HEK293 (cell line): ENCODE measurements at regions not wholly inside any gene's neighbourhood (a gene's known extent, or its start where the extent isn't known, plus 50 kb on each side); places are given as distances from the start of the nearest gene placed in this dataset.

Experiments
- KLF9 ChIP-seq: fragments of 450-650 bp; formaldehyde crosslinking; IDR thresholded peaks from 2 replicates; pipeline ENCODE4 v1.5.1; 2016; ENCODE audit warnings: missing biosample characterization, missing genetic modification characterization, low read depth
- SP2 ChIP-seq: fragments of 450-650 bp; formaldehyde crosslinking; IDR thresholded peaks from 2 replicates; pipeline ENCODE4 v1.5.1; 2016; ENCODE audit warnings: missing biosample characterization, missing genetic modification characterization
- TCF7L2 ChIP-seq: IDR thresholded peaks from 2 replicates; pipeline ENCODE4 v1.6.1; 2011; ENCODE audit warnings: low read depth, mild to moderate bottlenecking, inconsistent platforms, low read length, moderate library complexity, borderline replicate concordance
- ZBTB21 ChIP-seq: fragments of 450-650 bp; formaldehyde crosslinking; IDR thresholded peaks from 2 replicates; pipeline ENCODE4 v1.5.1; 2017; ENCODE audit warnings: missing biosample characterization, missing genetic modification characterization
- ZBTB7A ChIP-seq: fragments of 450-650 bp; formaldehyde crosslinking; IDR thresholded peaks from 2 replicates; pipeline ENCODE4 v1.5.1; 2016; ENCODE audit warnings: low read depth, missing biosample characterization, missing genetic modification characterization
- ZNF248 ChIP-seq: fragments of 450-650 bp; formaldehyde crosslinking; IDR thresholded peaks from 2 replicates; pipeline ENCODE4 v1.5.1; 2017; ENCODE audit warnings: missing biosample characterization, missing genetic modification characterization
- ZNF324 ChIP-seq: fragments of 450-650 bp; formaldehyde crosslinking; IDR thresholded peaks from 2 replicates; pipeline ENCODE4 v1.5.1; 2016; ENCODE audit warnings: missing biosample characterization, missing genetic modification characterization
- ZNF548 ChIP-seq: fragments of 450-650 bp; formaldehyde crosslinking; IDR thresholded peaks from 2 replicates; pipeline ENCODE4 v1.5.1; 2016; ENCODE audit warnings: missing biosample characterization, missing genetic modification characterization
- ZNF830 ChIP-seq: fragments of 450-650 bp; IDR thresholded peaks from 2 replicates; pipeline ENCODE4 v1.5.0; 2018; ENCODE audit warnings: missing biosample characterization, missing genetic modification characterization, low read depth, mild to moderate bottlenecking, moderate library complexity
- TF ChIP-seq, protein P1 (sequence below): fragments of 450-650 bp; IDR thresholded peaks from 2 replicates; pipeline ENCODE4 v1.5.1; 2018; ENCODE audit warnings: missing biosample characterization, mild to moderate bottlenecking, missing genetic modification characterization
- TF ChIP-seq, protein P2 (sequence below): fragments of 450-650 bp; formaldehyde crosslinking; IDR thresholded peaks from 2 replicates; pipeline ENCODE4 v1.5.1; 2016; ENCODE audit warnings: missing biosample characterization, missing genetic modification characterization, borderline replicate concordance

DNA sequence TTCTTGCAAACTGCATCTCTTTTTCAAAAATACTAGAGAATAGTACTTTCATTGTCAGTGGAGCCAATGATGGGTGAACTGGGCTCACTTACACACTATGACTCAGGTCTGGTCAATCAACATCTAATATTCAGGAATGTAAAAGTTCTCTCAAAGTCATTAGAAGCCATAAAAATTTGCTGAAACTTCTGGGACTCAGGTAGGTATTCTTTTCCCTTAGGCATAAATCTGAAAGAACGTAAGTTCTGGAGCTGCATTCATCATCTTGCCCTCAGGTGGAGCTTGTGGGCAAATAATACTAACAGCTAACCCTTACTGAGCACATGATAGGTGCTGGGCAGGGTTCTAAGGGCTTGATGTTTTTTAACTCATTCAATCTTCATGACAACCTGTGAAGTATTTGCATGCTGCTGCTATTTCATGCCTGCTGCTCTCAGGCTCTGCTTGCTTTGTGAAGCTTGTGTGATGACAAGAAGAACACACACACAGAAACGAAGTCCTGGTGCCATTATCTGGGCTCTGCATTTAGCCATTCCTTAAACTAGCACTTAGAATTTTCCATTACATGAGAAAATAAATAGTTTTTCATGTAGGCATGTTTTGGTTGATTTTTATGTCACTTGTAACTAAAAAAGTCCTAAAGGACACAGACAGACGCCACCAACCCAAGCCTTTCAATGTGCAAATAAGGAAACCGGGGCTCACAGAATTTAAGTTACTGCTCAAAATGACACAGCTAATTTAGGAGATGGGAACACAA is 394.2 kb upstream of the LYPLAL1 start:
- TF ChIP-seq ZNF548 (tag by site-specific recombination) (no peak), TCF7L2 (no peak), ZBTB21 (tag by site-specific recombination) (no peak), KLF9 (no peak), ZNF324 (tag by site-specific recombination) (no peak), SP2 (no peak), ZNF830 (tag by site-specific recombination) (no peak), ZBTB7A (tag by site-specific recombination) (no peak), ZNF248 (tag by site-specific recombination) (no peak)
- TF ChIP-seq, protein P1, sequence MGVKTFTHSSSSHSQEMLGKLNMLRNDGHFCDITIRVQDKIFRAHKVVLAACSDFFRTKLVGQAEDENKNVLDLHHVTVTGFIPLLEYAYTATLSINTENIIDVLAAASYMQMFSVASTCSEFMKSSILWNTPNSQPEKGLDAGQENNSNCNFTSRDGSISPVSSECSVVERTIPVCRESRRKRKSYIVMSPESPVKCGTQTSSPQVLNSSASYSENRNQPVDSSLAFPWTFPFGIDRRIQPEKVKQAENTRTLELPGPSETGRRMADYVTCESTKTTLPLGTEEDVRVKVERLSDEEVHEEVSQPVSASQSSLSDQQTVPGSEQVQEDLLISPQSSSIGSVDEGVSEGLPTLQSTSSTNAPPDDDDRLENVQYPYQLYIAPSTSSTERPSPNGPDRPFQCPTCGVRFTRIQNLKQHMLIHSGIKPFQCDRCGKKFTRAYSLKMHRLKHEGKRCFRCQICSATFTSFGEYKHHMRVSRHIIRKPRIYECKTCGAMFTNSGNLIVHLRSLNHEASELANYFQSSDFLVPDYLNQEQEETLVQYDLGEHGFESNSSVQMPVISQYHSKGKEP (tag by site-specific recombination), result no peak
- TF ChIP-seq, protein P2, sequence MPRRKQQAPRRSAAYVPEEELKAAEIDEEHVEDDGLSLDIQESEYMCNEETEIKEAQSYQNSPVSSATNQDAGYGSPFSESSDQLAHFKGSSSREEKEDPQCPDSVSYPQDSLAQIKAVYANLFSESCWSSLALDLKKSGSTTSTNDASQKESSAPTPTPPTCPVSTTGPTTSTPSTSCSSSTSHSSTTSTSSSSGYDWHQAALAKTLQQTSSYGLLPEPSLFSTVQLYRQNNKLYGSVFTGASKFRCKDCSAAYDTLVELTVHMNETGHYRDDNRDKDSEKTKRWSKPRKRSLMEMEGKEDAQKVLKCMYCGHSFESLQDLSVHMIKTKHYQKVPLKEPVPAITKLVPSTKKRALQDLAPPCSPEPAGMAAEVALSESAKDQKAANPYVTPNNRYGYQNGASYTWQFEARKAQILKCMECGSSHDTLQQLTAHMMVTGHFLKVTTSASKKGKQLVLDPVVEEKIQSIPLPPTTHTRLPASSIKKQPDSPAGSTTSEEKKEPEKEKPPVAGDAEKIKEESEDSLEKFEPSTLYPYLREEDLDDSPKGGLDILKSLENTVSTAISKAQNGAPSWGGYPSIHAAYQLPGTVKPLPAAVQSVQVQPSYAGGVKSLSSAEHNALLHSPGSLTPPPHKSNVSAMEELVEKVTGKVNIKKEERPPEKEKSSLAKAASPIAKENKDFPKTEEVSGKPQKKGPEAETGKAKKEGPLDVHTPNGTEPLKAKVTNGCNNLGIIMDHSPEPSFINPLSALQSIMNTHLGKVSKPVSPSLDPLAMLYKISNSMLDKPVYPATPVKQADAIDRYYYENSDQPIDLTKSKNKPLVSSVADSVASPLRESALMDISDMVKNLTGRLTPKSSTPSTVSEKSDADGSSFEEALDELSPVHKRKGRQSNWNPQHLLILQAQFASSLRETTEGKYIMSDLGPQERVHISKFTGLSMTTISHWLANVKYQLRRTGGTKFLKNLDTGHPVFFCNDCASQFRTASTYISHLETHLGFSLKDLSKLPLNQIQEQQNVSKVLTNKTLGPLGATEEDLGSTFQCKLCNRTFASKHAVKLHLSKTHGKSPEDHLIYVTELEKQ (tag by site-specific recombination), result no peak
